ENCODE measurements at regions not wholly inside any gene's neighbourhood (a gene's known extent, or its start where the extent isn't known, plus 50 kb on each side); places are given as distances from the start of the nearest gene placed in this dataset.

DNA sequence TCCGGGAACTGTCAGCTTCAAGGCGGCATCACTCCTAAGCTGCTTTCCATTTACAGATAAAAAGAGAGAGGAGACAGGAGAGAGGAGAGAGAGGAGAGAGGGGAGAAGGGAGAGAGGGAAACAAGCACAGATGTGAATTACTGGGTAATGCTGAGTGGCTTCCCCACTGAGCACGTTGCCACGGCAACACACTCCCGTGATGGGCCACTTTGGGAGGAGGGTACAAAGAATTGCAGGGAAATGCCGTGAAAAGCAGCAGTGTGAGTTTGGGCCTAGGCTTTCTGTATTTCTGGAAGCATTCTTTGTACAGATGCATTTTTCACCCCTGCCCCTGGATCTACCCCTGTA, 128.0 kb upstream of the IRF2BP2 start:
- TF ChIP-seq, protein P1, sequence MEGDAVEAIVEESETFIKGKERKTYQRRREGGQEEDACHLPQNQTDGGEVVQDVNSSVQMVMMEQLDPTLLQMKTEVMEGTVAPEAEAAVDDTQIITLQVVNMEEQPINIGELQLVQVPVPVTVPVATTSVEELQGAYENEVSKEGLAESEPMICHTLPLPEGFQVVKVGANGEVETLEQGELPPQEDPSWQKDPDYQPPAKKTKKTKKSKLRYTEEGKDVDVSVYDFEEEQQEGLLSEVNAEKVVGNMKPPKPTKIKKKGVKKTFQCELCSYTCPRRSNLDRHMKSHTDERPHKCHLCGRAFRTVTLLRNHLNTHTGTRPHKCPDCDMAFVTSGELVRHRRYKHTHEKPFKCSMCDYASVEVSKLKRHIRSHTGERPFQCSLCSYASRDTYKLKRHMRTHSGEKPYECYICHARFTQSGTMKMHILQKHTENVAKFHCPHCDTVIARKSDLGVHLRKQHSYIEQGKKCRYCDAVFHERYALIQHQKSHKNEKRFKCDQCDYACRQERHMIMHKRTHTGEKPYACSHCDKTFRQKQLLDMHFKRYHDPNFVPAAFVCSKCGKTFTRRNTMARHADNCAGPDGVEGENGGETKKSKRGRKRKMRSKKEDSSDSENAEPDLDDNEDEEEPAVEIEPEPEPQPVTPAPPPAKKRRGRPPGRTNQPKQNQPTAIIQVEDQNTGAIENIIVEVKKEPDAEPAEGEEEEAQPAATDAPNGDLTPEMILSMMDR (conservative IDR thresholded peaks at IDR 0.05; ENCODE audit: low read depth, low read length): no peak
- no peak for TF ChIP-seq EZH2 (IDR thresholded peaks at IDR 0.05; ENCODE audit: borderline replicate concordance, low read depth, low read length, poor library complexity, severe bottlenecking)
